ENCODE measurements at regions not wholly inside any gene's neighbourhood (a gene's known extent, or its start where the extent isn't known, plus 50 kb on each side); places are given as distances from the start of the nearest gene placed in this dataset.

DNA sequence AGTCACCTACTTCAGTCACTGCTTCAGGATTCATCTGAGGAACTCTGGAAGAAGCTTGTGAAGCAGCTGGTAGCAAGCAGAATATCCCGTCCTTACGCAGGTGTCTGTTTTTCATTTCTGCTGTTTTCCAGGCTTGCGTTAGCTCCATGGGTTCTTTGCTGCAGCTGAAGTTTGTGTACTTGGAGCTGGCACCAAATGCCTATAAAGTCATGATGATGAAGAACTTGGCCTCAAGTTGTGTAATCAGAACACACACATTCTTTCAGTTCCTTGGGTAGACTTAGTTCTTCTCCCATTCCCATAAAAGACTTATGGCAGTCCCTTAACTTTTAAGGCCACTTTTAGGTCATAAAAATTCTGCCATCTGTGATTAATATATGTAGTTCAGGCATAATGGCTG lies 116.7 kb downstream of the LRRC70 start:
- Mint-ChIP-seq H3K36me3 (ENCODE audit: insufficient read depth, unreplicated experiment) (no peaks in the 10 kb centered on the region), H3K4me3 (ENCODE audit: unreplicated experiment) (no peak overlapping the region), H3K27me3 (ENCODE audit: insufficient read depth, unreplicated experiment) (no peaks in the 10 kb centered on the region), H3K27ac (ENCODE audit: unreplicated experiment) (no peak overlapping the region), H3K9me3 (ENCODE audit: unreplicated experiment) (peaks cover 39% of the 10 kb centered on the region), H3K4me1 (ENCODE audit: low read depth, unreplicated experiment) (no peaks in the 10 kb centered on the region)
- Histone ChIP-seq H3K9me3 (no peaks in the 10 kb centered on the region; the same call in 1 of the 2 replicates), H3K36me3 (ENCODE audit: control insufficient read depth, insufficient read depth, low read length) (no peaks in the 10 kb centered on the region), H3K27me3 (replicated peaks; ENCODE audit: control insufficient read depth, insufficient read depth, low read length) (no peaks in the 10 kb centered on the region), H3K4me1 (no peaks in the 10 kb centered on the region), H3K4me3 (ENCODE audit: low read depth, low read length) (no peak overlapping the region)
- TF ChIP-seq, protein P1, sequence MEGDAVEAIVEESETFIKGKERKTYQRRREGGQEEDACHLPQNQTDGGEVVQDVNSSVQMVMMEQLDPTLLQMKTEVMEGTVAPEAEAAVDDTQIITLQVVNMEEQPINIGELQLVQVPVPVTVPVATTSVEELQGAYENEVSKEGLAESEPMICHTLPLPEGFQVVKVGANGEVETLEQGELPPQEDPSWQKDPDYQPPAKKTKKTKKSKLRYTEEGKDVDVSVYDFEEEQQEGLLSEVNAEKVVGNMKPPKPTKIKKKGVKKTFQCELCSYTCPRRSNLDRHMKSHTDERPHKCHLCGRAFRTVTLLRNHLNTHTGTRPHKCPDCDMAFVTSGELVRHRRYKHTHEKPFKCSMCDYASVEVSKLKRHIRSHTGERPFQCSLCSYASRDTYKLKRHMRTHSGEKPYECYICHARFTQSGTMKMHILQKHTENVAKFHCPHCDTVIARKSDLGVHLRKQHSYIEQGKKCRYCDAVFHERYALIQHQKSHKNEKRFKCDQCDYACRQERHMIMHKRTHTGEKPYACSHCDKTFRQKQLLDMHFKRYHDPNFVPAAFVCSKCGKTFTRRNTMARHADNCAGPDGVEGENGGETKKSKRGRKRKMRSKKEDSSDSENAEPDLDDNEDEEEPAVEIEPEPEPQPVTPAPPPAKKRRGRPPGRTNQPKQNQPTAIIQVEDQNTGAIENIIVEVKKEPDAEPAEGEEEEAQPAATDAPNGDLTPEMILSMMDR (IDR thresholded peaks at IDR 0.05; ENCODE audit: insufficient read depth in 1 of 2, low read depth in 1 of 2, low read length in 1 of 2, severe bottlenecking in 1 of 2, unreplicated experiment in 1 of 2), result no peak
- intact Hi-C loops (cut with micrococcal nuclease; ENCODE audit: unreplicated experiment), result no loop called here
- no TSS peak for BruUV-seq (replicated peaks)
- CTCF ChIA-PET, result no interaction called here
- POLR2A ChIA-PET, result no interaction called here
- DNase-seq, result no peak

DNA sequence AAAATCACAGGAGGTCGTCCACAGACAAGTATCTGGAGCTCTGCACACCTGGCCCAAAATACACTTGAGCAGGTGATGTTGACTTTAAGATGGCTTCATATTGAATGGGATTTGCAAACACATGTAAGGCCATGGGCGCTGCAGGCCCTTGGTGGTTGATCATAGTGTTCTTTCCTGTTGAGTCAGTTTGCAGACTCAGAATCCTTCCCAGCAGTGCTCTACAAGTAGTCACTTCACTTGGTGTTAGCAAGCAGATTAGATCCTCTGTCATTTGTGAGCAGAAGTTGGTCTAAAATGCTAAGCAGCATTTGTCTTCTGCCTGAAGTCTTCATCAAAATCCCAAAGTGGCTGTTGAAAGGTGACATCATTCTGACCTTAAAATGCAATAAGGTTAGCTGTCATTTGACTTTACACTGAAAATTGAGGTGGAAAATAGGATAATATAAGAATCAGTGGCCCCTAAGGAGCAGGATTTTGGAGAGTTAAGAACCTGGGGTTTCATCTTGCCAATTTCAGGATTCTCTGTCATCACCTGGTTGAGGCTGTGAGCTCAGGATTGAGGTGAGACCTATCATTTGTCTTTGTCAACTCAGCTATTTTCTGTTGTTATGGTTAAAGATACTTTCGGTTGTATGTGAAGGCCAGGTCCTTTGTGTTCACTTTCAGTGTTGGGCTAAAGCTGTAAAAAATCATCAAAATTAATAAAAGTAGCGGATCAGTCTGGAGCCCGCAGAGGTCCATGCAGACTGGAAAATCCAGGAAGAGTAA lies 114.5 kb downstream of the LRRC70 start:
- intact Hi-C loops (cut with micrococcal nuclease; ENCODE audit: unreplicated experiment), result no loop called here
- TF ChIP-seq, protein P1 (IDR thresholded peaks at IDR 0.05; ENCODE audit: insufficient read depth in 1 of 2, low read depth in 1 of 2, low read length in 1 of 2, severe bottlenecking in 1 of 2, unreplicated experiment in 1 of 2), result no peak
- H3K27ac Mint-ChIP-seq (ENCODE audit: unreplicated experiment), result no peak overlapping the region

GRCh38 chr5:62691946-62692345 lies 113.3 kb downstream of the LRRC70 start:
- no TSS peak for BruUV-seq (replicated peaks)
- DNase-seq, result no peak
- H3K36me3 ChIP-seq (ENCODE audit: control insufficient read depth, insufficient read depth, low read length), result no peaks in the 10 kb centered on the region
- CTCF ChIA-PET, result no interaction called here
- no peaks in the 10 kb centered on the region for H3K27me3 ChIP-seq (replicated peaks; ENCODE audit: control insufficient read depth, insufficient read depth, low read length)
- no peak overlapping the region for H3K4me3 Mint-ChIP-seq (ENCODE audit: unreplicated experiment)
- no peak overlapping the region for H3K4me3 ChIP-seq (ENCODE audit: low read depth, low read length)
- H3K36me3 Mint-ChIP-seq (ENCODE audit: insufficient read depth, unreplicated experiment), result no peaks in the 10 kb centered on the region
- POLR2A ChIA-PET, result no interaction called here
- peaks cover 18% of the 10 kb centered on the region for H3K9me3 Mint-ChIP-seq (ENCODE audit: unreplicated experiment)
- H3K27me3 Mint-ChIP-seq (ENCODE audit: insufficient read depth, unreplicated experiment), result no peaks in the 10 kb centered on the region
- H3K9me3 ChIP-seq, result no peaks in the 10 kb centered on the region
- intact Hi-C loops (cut with micrococcal nuclease; ENCODE audit: unreplicated experiment), result no loop called here
- no peaks in the 10 kb centered on the region for H3K4me1 ChIP-seq
- TF ChIP-seq, protein P1 (IDR thresholded peaks at IDR 0.05; ENCODE audit: insufficient read depth in 1 of 2, low read depth in 1 of 2, low read length in 1 of 2, severe bottlenecking in 1 of 2, unreplicated experiment in 1 of 2), result no peak
- H3K27ac Mint-ChIP-seq (ENCODE audit: unreplicated experiment), result no peak overlapping the region
- no peaks in the 10 kb centered on the region for H3K4me1 Mint-ChIP-seq (ENCODE audit: low read depth, unreplicated experiment)

More for the DNA sequence above, 114.5 kb downstream of the LRRC70 start:
- no peak for DNase-seq
- ChIA-PET POLR2A (no interaction called here), CTCF (no interaction called here)
- Histone ChIP-seq H3K36me3 (ENCODE audit: control insufficient read depth, insufficient read depth, low read length) (no peaks in the 10 kb centered on the region), H3K4me3 (ENCODE audit: low read depth, low read length) (no peak overlapping the region), H3K9me3 (no peaks in the 10 kb centered on the region), H3K4me1 (no peaks in the 10 kb centered on the region), H3K27me3 (replicated peaks; ENCODE audit: control insufficient read depth, insufficient read depth, low read length) (no peaks in the 10 kb centered on the region)
- Mint-ChIP-seq H3K9me3 (ENCODE audit: unreplicated experiment) (peaks cover 28% of the 10 kb centered on the region), H3K27me3 (ENCODE audit: insufficient read depth, unreplicated experiment) (no peaks in the 10 kb centered on the region), H3K36me3 (ENCODE audit: insufficient read depth, unreplicated experiment) (no peaks in the 10 kb centered on the region), H3K4me3 (ENCODE audit: unreplicated experiment) (no peak overlapping the region), H3K4me1 (ENCODE audit: low read depth, unreplicated experiment) (no peaks in the 10 kb centered on the region)
- BruUV-seq (replicated peaks), result no TSS peak
